GM12878 (cell line): ENCODE measurements at regions not wholly inside any gene's neighbourhood (a gene's known extent, or its start where the extent isn't known, plus 50 kb on each side); places are given as distances from the start of the nearest gene placed in this dataset.

Experiments used
- ATAC-seq: fragments of 200-7000 bp; cut with Tn5 transposase; 3 replicates; pipeline ENCODE4 v1.9.1; 2020; ENCODE audit warnings: mild to moderate bottlenecking, moderate library complexity
- BruUV-seq: library from RNA; stranded (reverse); fragments of 400-500 nt; replicated peaks from 2 replicates; lab custom pipeline; 2021; lab: Mats Ljungman, UMichigan
- CTCF ChIA-PET: fragments of 300-600 bp; sonication (Branson Sonifier 250); formaldehyde crosslinking; extraction: SDS; loops from one replicate; lab custom pipeline; 2021; ENCODE audit warnings: inconsistent platforms; lab: Yijun Ruan, JAX
- POLR2A ChIA-PET: fragments of 350-600 bp; formaldehyde crosslinking; extraction: SDS; loops from one replicate; lab custom pipeline; 2021; ENCODE audit warnings: inconsistent platforms; lab: Charles Lee
- RAD21 ChIA-PET: fragments of 300-600 bp; sonication (Branson Sonifier 250); formaldehyde crosslinking; loops from one replicate; lab custom pipeline; 2023; ENCODE audit warnings: antibody characterized with exemption; ENCODE audit not compliant: unreplicated experiment; lab: Charles Lee
- SMC1A ChIA-PET: fragments of 300-600 bp; sonication (Branson Sonifier 250); formaldehyde crosslinking; loops from one replicate; lab custom pipeline; 2023; ENCODE audit not compliant: unreplicated experiment, uncharacterized antibody; lab: Charles Lee
- DNase-seq: peaks from one replicate; pipeline ENCODE4 v3.0.0-alpha.2; 2011; ENCODE audit warnings: low read depth, low spot score
- FAIRE-seq: peaks from 3 replicates; lab custom pipeline; 2011; peaks lifted over from hg19 to GRCh38; lab: Jason Lieb, UNC
- H2AFZ ChIP-seq: 2 replicates; pipeline ENCODE4 v1.6.0; 2011; ENCODE audit warnings: low read depth, low read length, control low read depth; ENCODE audit not compliant: control insufficient read depth
- H3K27ac ChIP-seq: 2 replicates; pipeline ENCODE4 v1.5.1; 2011; ENCODE audit warnings: control low read depth; ENCODE audit not compliant: control insufficient read depth, insufficient read depth
- H3K27me3 ChIP-seq, 2 experiments: replicated peaks in 1 of 2; 2 replicates each; pipeline versions ENCODE4 v1.6.0 to v1.6.1; 2011; ENCODE audit warnings: low read length in 1 of 2; ENCODE audit not compliant: control insufficient read depth in 2 of 2, insufficient read depth in 2 of 2
- H3K36me3 ChIP-seq, 2 experiments: 2 replicates each; pipeline ENCODE4 v1.5.1; 2011; ENCODE audit warnings: low read length in 1 of 2; ENCODE audit not compliant: control insufficient read depth in 2 of 2, insufficient read depth in 2 of 2
- H3K4me1 ChIP-seq: 2 replicates; pipeline ENCODE4 v1.6.1; 2011; ENCODE audit warnings: mild to moderate bottlenecking, low read length, moderate library complexity, mixed read lengths; ENCODE audit not compliant: control insufficient read depth, insufficient read depth
- H3K4me2 ChIP-seq: 2 replicates; pipeline ENCODE4 v1.6.0; 2011; ENCODE audit warnings: control low read depth; ENCODE audit not compliant: control insufficient read depth, insufficient read depth
- H3K4me3 ChIP-seq: fragments of 200-600 bp; sonication (generic); 2 replicates; pipeline ENCODE4 v1.5.1; 2016
- H3K79me2 ChIP-seq: 2 replicates; pipeline ENCODE4 v1.6.0; 2011; ENCODE audit warnings: low read length; ENCODE audit not compliant: control insufficient read depth, insufficient read depth
- H3K9ac ChIP-seq: 2 replicates; pipeline ENCODE4 v1.8.0; 2011; ENCODE audit warnings: low read length, control low read depth, mixed read lengths; ENCODE audit not compliant: control insufficient read depth, insufficient read depth
- H3K9me3 ChIP-seq: replicated peaks from 3 replicates; pipeline ENCODE4 v1.5.1; 2011; ENCODE audit warnings: mild to moderate bottlenecking, low read length; ENCODE audit not compliant: control insufficient read depth, insufficient read depth
- H4K20me1 ChIP-seq: 2 replicates; pipeline ENCODE4 v1.6.0; 2011; ENCODE audit not compliant: control insufficient read depth, insufficient read depth
- BRCA1 ChIP-seq: IDR thresholded peaks from 2 replicates; pipeline ENCODE4 v1.6.1; 2011; ENCODE audit warnings: low read depth, low read length, improper control_type of control experiment
- HCFC1 ChIP-seq: fragments of 150-350 bp; IDR thresholded peaks from 2 replicates; pipeline ENCODE4 v1.6.1; 2014; ENCODE audit warnings: low read length
- KAT2A ChIP-seq: conservative IDR thresholded peaks from 2 replicates; pipeline ENCODE4 v1.6.1; 2011; ENCODE audit warnings: low read depth, low read length; ENCODE audit not compliant: control insufficient read depth
- LARP7 ChIP-seq: fragments of 450-650 bp; IDR thresholded peaks from 2 replicates; pipeline ENCODE4 v1.6.1; 2017; ENCODE audit warnings: mild to moderate bottlenecking
- MYC ChIP-seq: IDR thresholded peaks from 2 replicates; pipeline ENCODE4 v1.6.1; 2011; ENCODE audit warnings: mild to moderate bottlenecking, low read length, moderate library complexity, inconsistent platforms; ENCODE audit not compliant: insufficient read depth, insufficient replicate concordance, insufficient read length, severe bottlenecking
- NBN ChIP-seq: fragments of 450-650 bp; IDR thresholded peaks from 2 replicates; pipeline ENCODE4 v1.6.1; 2016
- SMAD1 ChIP-seq: fragments of 450-650 bp; IDR thresholded peaks from 2 replicates; pipeline ENCODE4 v1.6.1; 2018; ENCODE audit warnings: mild to moderate bottlenecking, low read depth; ENCODE audit not compliant: partially characterized antibody
- SMC3 ChIP-seq: IDR thresholded peaks from 2 replicates; pipeline ENCODE4 v1.6.1; 2011; ENCODE audit warnings: low read length, improper control_type of control experiment, borderline replicate concordance
- WGBS: methylation state at CpG from one replicate; pipeline ENCODE4 v1.1.6; 2016; ENCODE audit warnings: low lambda C conversion rate; ENCODE audit not compliant: insufficient replicate concordance, insufficient coverage; ENCODE audit errors: missing lambda C conversion rate; 5-methylcytosine and 5-hydroxymethylcytosine counted together
- in situ Hi-C: fragments of 300-500 bp; cut with MboI; formaldehyde crosslinking; loops from 9 replicates; pipeline ENCODE4 v1.14.3; 2018; ENCODE audit warnings: mixed read lengths
- intact Hi-C: fragments of 100-400 bp; cut with micrococcal nuclease; formaldehyde crosslinking; loops from one replicate; pipeline ENCODE4 v1.14.2; 2022; ENCODE audit not compliant: unreplicated experiment

DNA sequence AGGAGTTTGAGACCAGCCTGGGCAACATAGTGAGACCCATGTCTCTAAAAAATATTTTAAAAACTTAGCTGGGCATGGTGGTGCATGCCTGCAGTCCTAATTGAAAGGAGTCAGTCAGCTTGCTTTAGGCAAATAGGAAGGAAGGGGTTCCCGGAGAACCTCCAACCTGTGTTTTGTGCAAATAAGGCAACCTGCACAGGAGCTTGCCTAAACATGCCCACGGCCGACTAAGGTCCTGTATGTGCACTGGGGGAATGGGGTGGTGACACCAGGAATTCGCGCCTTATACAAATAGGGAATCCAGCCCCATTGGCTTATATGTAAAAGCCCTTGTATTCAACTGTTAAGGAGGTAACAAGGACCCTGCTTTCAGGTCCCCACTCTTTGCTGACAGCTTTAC lies 429.2 kb upstream of the ZP4 start:
- no peak for TF ChIP-seq HCFC1
- no peak for TF ChIP-seq SMC3
- TF ChIP-seq LARP7 = no peak
- no peak for TF ChIP-seq MYC
- TF ChIP-seq KAT2A = no peak
- ATAC-seq = no peak
- H3K9ac ChIP-seq = no peak overlapping the region

DNA sequence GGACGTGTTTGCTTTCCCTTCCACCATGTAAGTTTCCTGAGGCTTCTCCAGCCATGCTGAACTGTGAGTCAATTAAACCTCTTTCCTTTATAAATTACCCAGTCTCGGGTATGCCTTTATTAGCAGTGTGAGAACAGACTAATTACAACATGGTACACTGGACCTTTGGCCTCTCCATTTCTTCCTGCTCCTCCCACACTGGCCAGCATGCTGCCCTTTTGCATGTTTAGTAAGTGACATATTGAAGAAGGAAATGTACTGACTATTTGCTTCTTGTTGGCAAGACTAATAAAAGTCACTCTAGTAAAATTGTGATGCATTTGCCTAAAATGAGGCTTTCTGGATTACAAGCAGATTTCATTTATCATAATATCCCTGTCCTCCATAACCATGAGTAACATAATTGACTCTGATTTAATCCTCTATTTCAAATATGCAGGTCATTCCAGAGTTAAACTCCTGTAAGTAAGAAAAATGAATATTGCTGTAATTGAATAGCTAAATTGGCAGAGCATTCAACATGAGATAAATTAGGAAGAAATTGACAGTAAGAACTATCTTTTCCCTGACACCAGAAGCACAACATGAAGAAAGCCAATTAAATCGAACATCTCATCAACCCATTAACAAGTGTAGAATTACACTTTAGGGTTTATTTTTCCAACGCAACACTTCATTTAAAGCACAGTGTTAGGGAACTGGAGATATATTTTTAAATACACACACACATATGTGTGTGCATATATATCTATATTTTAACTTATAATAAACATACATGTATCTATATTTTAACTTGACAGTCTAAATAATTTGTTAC lies 427.8 kb upstream of the ZP4 start:
- WGBS = 24% methylated on average over 4 of the region's 4 CpGs

More for the DNA sequence above, 429.2 kb upstream of the ZP4 start:
- no peak overlapping the region for H2AFZ ChIP-seq
- no peaks in the 10 kb centered on the region for H3K4me1 ChIP-seq
- H3K9me3 ChIP-seq = no peaks in the 10 kb centered on the region; the same call in 2 of the 3 replicates
- H3K36me3 ChIP-seq = no peaks in the 10 kb centered on the region
- intact Hi-C loops (no loop called here), in situ Hi-C loops (no loop called here)
- ChIA-PET CTCF (no interaction called here), POLR2A (no interaction called here), SMC1A (no interaction called here), RAD21 (no interaction called here)
- no peaks in the 10 kb centered on the region for H4K20me1 ChIP-seq
- H3K27ac ChIP-seq = no peak overlapping the region
- no peak overlapping the region for H3K4me3 ChIP-seq
- no peak overlapping the region for H3K4me2 ChIP-seq
- H3K79me2 ChIP-seq = no peaks in the 10 kb centered on the region
- no peaks in the 10 kb centered on the region for H3K27me3 ChIP-seq
- FAIRE-seq = no peak
- no TSS peak for BruUV-seq
- WGBS = 1% methylated on average over 5 of the region's 5 CpGs
- no peak for DNase-seq

More for the DNA sequence above, 427.8 kb upstream of the ZP4 start:
- no peak overlapping the region for H3K9ac ChIP-seq
- H3K4me1 ChIP-seq = no peaks in the 10 kb centered on the region
- ChIA-PET POLR2A (no interaction called here), SMC1A (no interaction called here), RAD21 (no interaction called here), CTCF (interaction anchor here (0.6 kb wide), 1 partner anchor 163 kb away, joined by 3 read pairs; no protein-coding TSS in a partner anchor)
- no peak overlapping the region for H2AFZ ChIP-seq
- BruUV-seq = no TSS peak
- intact Hi-C loops (no loop called here), in situ Hi-C loops (no loop called here)
- no peak overlapping the region for H3K27ac ChIP-seq
- H3K79me2 ChIP-seq = no peaks in the 10 kb centered on the region
- ATAC-seq (no peak), FAIRE-seq (no peak), DNase-seq (no peak)
- H3K27me3 ChIP-seq = no peaks in the 10 kb centered on the region
- no peak overlapping the region for H3K4me2 ChIP-seq
- no peak overlapping the region for H3K4me3 ChIP-seq
- H3K36me3 ChIP-seq = no peaks in the 10 kb centered on the region
- TF ChIP-seq SMAD1 = no peak
- no peak for TF ChIP-seq BRCA1
- TF ChIP-seq NBN = no peak
- no peaks in the 10 kb centered on the region; the same call in 2 of the 3 replicates for H3K9me3 ChIP-seq
- no peaks in the 10 kb centered on the region for H4K20me1 ChIP-seq
